Spinal cord (tissue), 9 donors: ENCODE measurements at regions not wholly inside any gene's neighbourhood (a gene's known extent, or its start where the extent isn't known, plus 50 kb on each side); places are given as distances from the start of the nearest gene placed in this dataset.
A peak's percentile ranks its signal among the peaks of the same experiment; 100 is the strongest.

Experiments
- DNase-seq, 6 donors: peaks; one replicate each; pipeline versions ENCODE4 v3.0.0 to v3.0.0-alpha.2; 2013 to 2015; ENCODE audit warnings: low spot score in 6 of 6, low read depth in 4 of 6
- H3K27ac ChIP-seq: one replicate; pipeline ENCODE4 v1.5.1; 2013; ENCODE audit warnings: low read depth, low read length, control low read depth
- H3K27me3 ChIP-seq: one replicate; pipeline ENCODE4 v1.6.1; 2013; ENCODE audit warnings: low read length; ENCODE audit not compliant: control insufficient read depth, insufficient read depth
- H3K36me3 ChIP-seq: one replicate; pipeline ENCODE4 v1.6.1; 2013; ENCODE audit warnings: low read length; ENCODE audit not compliant: control insufficient read depth, insufficient read depth
- H3K4me1 ChIP-seq: one replicate; pipeline ENCODE4 v1.6.1; 2013; ENCODE audit warnings: low read length; ENCODE audit not compliant: control insufficient read depth, insufficient read depth
- H3K4me3 ChIP-seq: one replicate; pipeline ENCODE4 v1.5.1; 2013; ENCODE audit warnings: low read depth, low read length, control low read depth
- H3K9me3 ChIP-seq: one replicate; pipeline ENCODE4 v1.6.1; 2013; ENCODE audit warnings: low read length; ENCODE audit not compliant: control insufficient read depth, insufficient read depth
- WGBS: methylation state at CpG from one replicate; pipeline ENCODE4 v1.1.5; 2013; ENCODE audit warnings: missing lambda C conversion rate; ENCODE audit not compliant: insufficient coverage; 5-methylcytosine and 5-hydroxymethylcytosine counted together
- donor health status: healthy.

- no peaks in the 10 kb centered on the region for H3K4me1 ChIP-seq
- no peak for DNase-seq
- WGBS = 43% methylated on average over 1 of the region's 1 CpG
Measured at GRCh38 chr2:212677466-212677865, 138.9 kb upstream of the ERBB4 start.

GRCh38 chr2:212672186-212672585, 133.6 kb upstream of the ERBB4 start:
- WGBS = no CpG with 5 or more reads among the region's 2 CpGs
- Histone ChIP-seq H3K9me3 (no peaks in the 10 kb centered on the region), H3K36me3 (no peaks in the 10 kb centered on the region), H3K4me1 (no peaks in the 10 kb centered on the region), H3K27ac (no peak overlapping the region), H3K27me3 (no peaks in the 10 kb centered on the region), H3K4me3 (no peak overlapping the region)
- no peak for DNase-seq

More at GRCh38 chr2:212677466-212677865, 138.9 kb upstream of the ERBB4 start:
- Histone ChIP-seq H3K4me3 (no peak overlapping the region), H3K36me3 (no peaks in the 10 kb centered on the region), H3K27ac (no peak overlapping the region), H3K9me3 (no peaks in the 10 kb centered on the region), H3K27me3 (no peaks in the 10 kb centered on the region)

GRCh38 chr2:212669761-212670160, 131.2 kb upstream of the ERBB4 start:
- Histone ChIP-seq H3K27ac (no peak overlapping the region), H3K36me3 (no peaks in the 10 kb centered on the region), H3K9me3 (no peaks in the 10 kb centered on the region), H3K4me3 (no peak overlapping the region), H3K4me1 (no peaks in the 10 kb centered on the region), H3K27me3 (no peaks in the 10 kb centered on the region)
- WGBS = no CpG with 5 or more reads among the region's 2 CpGs
- DNase-seq = no peak

- Histone ChIP-seq H3K27ac (no peak overlapping the region), H3K9me3 (no peaks in the 10 kb centered on the region), H3K27me3 (no peaks in the 10 kb centered on the region), H3K4me3 (no peak overlapping the region), H3K4me1 (no peaks in the 10 kb centered on the region), H3K36me3 (no peaks in the 10 kb centered on the region)
- peak in 2 of 6 donors; percentile 17 to 68 for DNase-seq
Measured at GRCh38 chr2:212667751-212668316, 129.2 kb upstream of the ERBB4 start.

- no CpG with 5 or more reads among the region's 1 CpG for WGBS
- no peak overlapping the region for H3K27ac ChIP-seq
Measured at GRCh38 chr2:212665948-212666347, 127.3 kb upstream of the ERBB4 start.

GRCh38 chr2:212659441-212659840, 120.8 kb upstream of the ERBB4 start:
- no peaks in the 10 kb centered on the region for H3K27me3 ChIP-seq
- H3K9me3 ChIP-seq = peaks cover 1% of the 10 kb centered on the region
- DNase-seq = no peak
- H3K27ac ChIP-seq = no peak overlapping the region
- 58% methylated on average over 2 of the region's 3 CpGs for WGBS
- H3K4me3 ChIP-seq = no peak overlapping the region
- no peaks in the 10 kb centered on the region for H3K4me1 ChIP-seq
- no peaks in the 10 kb centered on the region for H3K36me3 ChIP-seq

More at GRCh38 chr2:212665948-212666347, 127.3 kb upstream of the ERBB4 start:
- Histone ChIP-seq H3K27me3 (no peaks in the 10 kb centered on the region), H3K36me3 (no peaks in the 10 kb centered on the region), H3K9me3 (no peaks in the 10 kb centered on the region), H3K4me1 (no peaks in the 10 kb centered on the region), H3K4me3 (no peak overlapping the region)
- DNase-seq = peak in 2 of 6 donors; percentile 25 to 35

GRCh38 chr2:212649646-212650045, 111.0 kb upstream of the ERBB4 start:
- 47% methylated on average over 1 of the region's 1 CpG for WGBS
- DNase-seq = peak in 1 of 6 donors; percentile 29
- no peaks in the 10 kb centered on the region for H3K36me3 ChIP-seq
- H3K4me1 ChIP-seq = no peaks in the 10 kb centered on the region
- no peak overlapping the region for H3K4me3 ChIP-seq
- H3K9me3 ChIP-seq = no peaks in the 10 kb centered on the region
- no peaks in the 10 kb centered on the region for H3K27me3 ChIP-seq
- H3K27ac ChIP-seq = no peak overlapping the region

- WGBS = 100% methylated on average over 1 of the region's 3 CpGs
- Histone ChIP-seq H3K4me3 (no peak overlapping the region), H3K9me3 (no peaks in the 10 kb centered on the region), H3K36me3 (no peaks in the 10 kb centered on the region), H3K27me3 (no peaks in the 10 kb centered on the region), H3K4me1 (no peaks in the 10 kb centered on the region), H3K27ac (no peak overlapping the region)
- DNase-seq = no peak
Measured at GRCh38 chr2:212646698-212647366, 108.2 kb upstream of the ERBB4 start.

GRCh38 chr2:212644195-212644837, 105.7 kb upstream of the ERBB4 start:
- H3K27ac ChIP-seq = no peak overlapping the region
- DNase-seq = no peak
- 67% methylated on average over 3 of the region's 3 CpGs for WGBS

GRCh38 chr2:212640428-212640827, 101.8 kb upstream of the ERBB4 start:
- H3K4me3 ChIP-seq = no peak overlapping the region
- no peak overlapping the region for H3K27ac ChIP-seq
- no peaks in the 10 kb centered on the region for H3K9me3 ChIP-seq
- no CpG with 5 or more reads among the region's 1 CpG for WGBS
- DNase-seq = peak in 1 of 6 donors; percentile 6
- no peaks in the 10 kb centered on the region for H3K36me3 ChIP-seq
- no peaks in the 10 kb centered on the region for H3K4me1 ChIP-seq
- no peaks in the 10 kb centered on the region for H3K27me3 ChIP-seq

More at GRCh38 chr2:212644195-212644837, 105.7 kb upstream of the ERBB4 start:
- Histone ChIP-seq H3K4me1 (no peaks in the 10 kb centered on the region), H3K36me3 (no peaks in the 10 kb centered on the region), H3K27me3 (no peaks in the 10 kb centered on the region), H3K4me3 (no peak overlapping the region), H3K9me3 (no peaks in the 10 kb centered on the region)
